Effector memory CD8-positive, alpha-beta T cell (primary cell): ENCODE measurements at regions not wholly inside any gene's neighbourhood (a gene's known extent, or its start where the extent isn't known, plus 50 kb on each side); places are given as distances from the start of the nearest gene placed in this dataset.
"Not testable (repeated sequence)": the region's sequence is repeated elsewhere in the genome, so short reads cannot be mapped to it uniquely, and the experiment has no call there.

Source experiments
- ATAC-seq: fragments of 150-1000 bp; cut with Tn5 transposase; replicated peaks from 2 replicates; pipeline ENCODE4 v1.10.0; 2021; ENCODE audit warnings: mild to moderate bottlenecking, moderate library complexity
- DNase-seq, 3 experiments: peaks; one replicate each; pipeline ENCODE4 v3.0.0; 2021
- H3K27ac Mint-ChIP-seq, 2 donors: one replicate each; pipeline ENCODE4 v1.8.0; 2022; ENCODE audit warnings: mild to moderate bottlenecking in 2 of 2, mixed read lengths in 2 of 2, moderate library complexity in 2 of 2
- H3K27me3 Mint-ChIP-seq, 2 donors: one replicate each; pipeline ENCODE4 v1.8.0; 2022; ENCODE audit warnings: mixed read lengths in 2 of 2
- H3K36me3 Mint-ChIP-seq: one replicate; pipeline ENCODE4 v1.8.0; 2022; ENCODE audit warnings: mild to moderate bottlenecking, moderate library complexity, mixed read lengths; ENCODE audit not compliant: insufficient read depth
- H3K4me1 Mint-ChIP-seq, 2 donors: one replicate each; pipeline ENCODE4 v1.8.0; 2022; ENCODE audit warnings: low read depth in 2 of 2, mixed read lengths in 2 of 2
- H3K4me3 Mint-ChIP-seq, 2 donors: one replicate each; pipeline ENCODE4 v1.8.0; 2022; ENCODE audit warnings: mild to moderate bottlenecking in 2 of 2, mixed read lengths in 2 of 2, moderate library complexity in 2 of 2
- H3K9me3 Mint-ChIP-seq, 2 donors: one replicate each; pipeline ENCODE4 v1.8.0; 2022; ENCODE audit warnings: mixed read lengths in 2 of 2

DNA sequence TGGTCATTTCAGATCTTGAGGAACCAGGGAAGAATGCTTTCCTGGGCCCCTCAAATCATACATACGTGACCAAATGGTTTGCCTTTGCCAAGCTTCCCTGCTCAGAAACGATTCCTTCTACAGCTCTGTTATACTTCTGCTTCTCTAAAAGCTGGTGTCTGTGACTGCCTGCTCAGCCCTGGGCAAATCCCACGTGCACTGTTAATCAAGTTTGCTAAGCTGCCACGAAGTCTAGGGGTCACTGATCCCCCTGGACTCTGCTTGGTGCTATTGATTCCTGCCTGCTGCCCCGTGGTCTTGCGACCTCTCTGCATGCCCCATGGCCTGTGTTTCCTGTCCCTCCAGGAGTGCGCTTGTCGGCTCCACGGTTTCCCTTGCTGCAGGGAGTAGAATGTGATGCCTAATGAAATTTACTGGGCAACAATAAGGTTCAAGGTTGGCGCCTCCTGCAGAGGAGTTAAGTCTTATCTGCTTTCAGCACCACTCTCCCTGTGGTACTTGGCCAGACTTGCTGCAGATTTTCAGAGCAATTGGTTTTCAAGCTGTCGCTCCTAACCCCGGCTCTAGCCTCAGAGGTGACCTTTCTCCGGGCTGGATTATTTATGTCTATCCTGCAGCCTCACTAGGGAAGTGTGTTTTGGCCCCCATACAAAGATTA is 201.6 kb upstream of the FZD8 start:
- ATAC-seq (no peak), DNase-seq (no peak)
- Mint-ChIP-seq H3K27me3 (no peaks in the 10 kb centered on the region), H3K4me3 (no peak overlapping the region), H3K36me3 (no peaks in the 10 kb centered on the region), H3K9me3 (peaks cover 3 to 6% of the 10 kb centered on the region in 2 donors), H3K27ac (no peak overlapping the region), H3K4me1 (no peaks in the 10 kb centered on the region)

DNA sequence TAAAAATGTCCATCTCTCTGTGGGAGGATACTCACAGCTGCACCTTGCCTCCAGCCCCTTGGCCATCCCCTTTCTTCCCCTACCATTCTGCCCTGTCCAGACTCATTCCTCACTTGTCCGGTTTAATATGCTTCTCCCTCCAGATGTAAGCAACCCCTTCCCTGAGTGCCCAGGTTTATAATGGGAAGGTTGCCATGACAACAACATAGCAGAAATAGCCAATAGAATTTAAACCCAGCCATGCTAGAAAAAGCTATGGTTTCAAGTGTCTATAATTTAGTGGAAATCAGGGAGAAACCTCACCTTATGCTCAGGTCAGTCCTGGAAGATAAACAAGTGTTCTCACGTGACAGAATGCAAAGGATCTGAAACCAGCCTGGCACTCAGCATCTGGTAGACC is 196.0 kb upstream of the FZD8 start:
- Mint-ChIP-seq H3K36me3 (no peaks in the 10 kb centered on the region), H3K4me1 (no peaks in the 10 kb centered on the region), H3K27me3 (no peaks in the 10 kb centered on the region), H3K4me3 (no peak overlapping the region), H3K27ac (no peak overlapping the region), H3K9me3 (peaks cover 5 to 13% of the 10 kb centered on the region in 2 donors)
- DNase-seq (no peak), ATAC-seq (no peak)

DNA sequence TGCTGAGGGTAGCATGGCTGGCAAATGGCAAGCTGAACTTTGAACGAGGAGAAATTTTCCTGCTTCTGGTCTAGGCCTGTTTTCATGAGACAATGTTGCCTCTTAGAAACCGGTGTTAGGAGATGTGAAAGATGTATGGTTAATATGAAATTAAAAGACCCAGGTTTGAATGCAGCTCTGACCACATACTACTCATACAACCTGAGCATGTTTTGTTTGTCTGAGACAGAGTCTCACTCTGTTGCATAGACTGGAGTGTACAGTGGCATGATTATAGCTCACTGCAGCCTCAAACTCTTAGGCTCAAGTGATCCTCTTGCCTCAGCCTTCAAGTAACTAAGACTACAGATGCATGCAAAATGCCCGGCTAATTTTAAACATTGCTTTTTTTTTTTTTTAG is 193.4 kb upstream of the FZD8 start:
- H3K4me3 Mint-ChIP-seq = no peak overlapping the region
- no peaks in the 10 kb centered on the region for H3K4me1 Mint-ChIP-seq
- no peaks in the 10 kb centered on the region for H3K27me3 Mint-ChIP-seq
- no peaks in the 10 kb centered on the region for H3K36me3 Mint-ChIP-seq
- no peak for DNase-seq
- no peak overlapping the region for H3K27ac Mint-ChIP-seq
- ATAC-seq = no peak
- H3K9me3 Mint-ChIP-seq = peaks cover 9 to 13% of the 10 kb centered on the region in 2 donors

DNA sequence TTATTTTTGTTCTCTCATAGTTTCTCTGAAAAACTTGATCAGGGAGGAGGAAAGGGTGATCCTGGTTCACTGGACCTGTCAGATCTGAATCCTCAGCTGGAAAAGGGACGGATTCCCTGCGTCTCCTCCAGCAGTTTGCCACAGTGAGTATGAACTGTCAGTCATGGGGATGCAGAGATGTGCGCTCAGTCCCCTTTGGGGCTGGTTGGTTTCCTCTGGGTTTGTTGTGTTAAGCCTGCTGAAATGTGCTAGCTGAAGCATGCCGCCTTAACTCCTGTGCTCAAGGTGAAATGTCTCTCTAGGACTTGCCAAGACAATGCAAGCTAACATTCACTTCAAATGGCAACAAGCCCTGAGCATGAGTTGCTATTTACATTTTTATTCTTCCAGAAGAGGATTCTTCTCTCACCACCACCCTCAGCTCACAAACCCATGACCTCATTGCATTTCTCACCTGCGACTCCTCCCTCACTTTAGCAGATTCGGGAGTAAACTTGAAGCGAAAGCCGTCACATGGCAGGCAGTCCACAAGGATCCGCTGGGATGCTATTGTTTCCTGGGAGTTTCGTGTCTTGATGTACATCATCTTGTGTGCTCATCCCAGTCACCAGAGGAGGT is 192.9 kb upstream of the FZD8 start:
- ATAC-seq = no peak
- Mint-ChIP-seq H3K4me3 (no peak overlapping the region), H3K27ac (no peak overlapping the region), H3K36me3 (no peaks in the 10 kb centered on the region), H3K4me1 (no peaks in the 10 kb centered on the region), H3K9me3 (peaks cover 9 to 13% of the 10 kb centered on the region in 2 donors), H3K27me3 (no peaks in the 10 kb centered on the region)
- DNase-seq = no peak

DNA sequence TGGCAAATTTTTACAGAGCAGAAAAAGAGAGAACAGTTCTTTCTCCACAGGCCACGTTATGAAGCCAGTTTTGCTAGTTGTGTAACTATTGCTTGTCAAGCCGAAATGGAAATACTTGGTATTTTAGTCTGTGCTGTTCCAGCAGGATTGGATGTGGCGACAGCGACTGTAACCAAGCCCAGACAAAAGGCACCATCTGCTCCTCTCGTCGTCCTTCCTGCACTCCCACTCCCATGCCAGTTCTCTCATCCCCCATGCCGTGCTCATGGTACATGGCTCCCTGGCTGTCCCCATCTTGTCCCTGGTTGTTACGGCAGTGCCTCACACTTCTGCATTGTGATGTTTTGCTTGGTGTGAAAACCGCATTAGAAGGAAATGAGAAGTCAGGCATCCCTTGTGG is 185.7 kb upstream of the FZD8 start:
- Mint-ChIP-seq H3K36me3 (peaks cover 4% of the 10 kb centered on the region), H3K4me3 (no peak overlapping the region), H3K4me1 (no peaks in the 10 kb centered on the region), H3K27me3 (no peaks in the 10 kb centered on the region), H3K9me3 (peaks cover 6 to 9% of the 10 kb centered on the region in 2 donors), H3K27ac (no peak overlapping the region)
- no peak for ATAC-seq
- no peak for DNase-seq

DNA sequence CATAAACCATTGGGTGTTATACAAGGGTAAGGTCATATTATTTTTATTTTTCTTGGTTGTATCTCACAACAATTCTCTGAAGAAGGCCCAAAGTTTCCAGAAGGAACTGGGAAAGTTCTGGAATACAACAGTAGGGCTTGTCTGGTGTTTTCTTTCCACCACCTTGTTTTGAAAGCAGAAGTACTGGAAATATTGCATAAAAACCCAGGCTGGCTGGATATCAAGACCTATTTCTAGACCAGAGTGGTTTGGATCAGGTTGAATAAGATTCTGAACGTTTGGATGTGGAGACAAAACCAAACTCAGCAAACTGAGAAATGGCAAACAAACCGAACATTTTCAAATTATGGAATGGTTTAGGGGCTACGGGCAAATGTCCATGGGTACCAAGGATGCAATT is 182.6 kb upstream of the FZD8 start:
- H3K4me3 Mint-ChIP-seq = no peak overlapping the region
- H3K27ac Mint-ChIP-seq = no peak overlapping the region
- H3K36me3 Mint-ChIP-seq = peaks cover 4% of the 10 kb centered on the region
- H3K4me1 Mint-ChIP-seq = no peaks in the 10 kb centered on the region
- peaks cover 0 to 7% of the 10 kb centered on the region in 2 donors for H3K9me3 Mint-ChIP-seq
- ATAC-seq (no peak), DNase-seq (no peak)
- H3K27me3 Mint-ChIP-seq = no peaks in the 10 kb centered on the region

DNA sequence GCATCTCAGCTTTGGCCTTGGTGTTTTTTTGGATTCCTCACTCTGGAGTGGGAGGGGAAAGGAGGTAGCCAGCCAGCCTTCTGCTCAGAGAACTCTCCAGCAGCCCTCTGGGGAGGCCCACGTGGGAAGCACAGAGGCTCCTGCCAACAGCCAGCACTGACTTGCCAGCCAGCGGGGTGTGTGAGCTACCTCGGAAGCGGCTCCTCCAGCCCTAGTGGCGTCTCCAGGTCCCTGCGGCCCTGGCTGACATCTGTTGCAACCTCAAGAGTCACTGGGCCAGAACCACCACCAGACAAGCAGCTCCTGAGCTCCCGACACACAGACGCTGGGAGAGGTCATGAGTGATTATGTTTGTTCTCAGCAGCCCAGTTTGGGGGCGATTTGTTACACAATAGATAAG is 180.2 kb upstream of the FZD8 start:
- Mint-ChIP-seq H3K9me3 (peaks cover 0 to 8% of the 10 kb centered on the region in 2 donors), H3K4me3 (no peak overlapping the region)

DNA sequence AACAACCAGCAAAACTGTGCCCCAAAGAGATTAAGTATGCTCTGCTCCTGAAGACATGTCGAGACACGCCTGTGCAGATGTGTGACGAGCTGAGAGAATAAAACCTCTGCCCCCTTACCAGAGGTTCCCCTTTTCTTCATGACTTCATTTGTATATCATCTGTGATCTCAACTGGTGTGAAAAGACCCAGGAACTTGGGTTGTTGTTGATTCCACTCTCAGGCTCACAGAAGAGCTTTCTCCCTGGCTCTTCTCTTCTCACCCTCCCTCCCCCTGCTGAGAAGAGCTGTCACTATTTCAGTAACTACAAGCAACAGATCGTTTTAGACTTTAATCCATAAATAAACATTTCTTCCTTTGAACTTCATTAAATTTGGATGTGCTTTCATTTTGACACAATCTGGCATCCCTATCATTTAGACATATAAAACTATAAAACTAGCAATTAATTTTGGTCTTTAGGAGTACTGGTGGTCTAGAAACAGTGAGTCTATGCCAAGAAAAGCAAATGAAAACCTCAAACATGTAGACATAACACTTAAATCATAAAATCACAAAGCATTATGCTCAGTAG is 179.3 kb upstream of the FZD8 start:
- no peaks in the 10 kb centered on the region for H3K4me1 Mint-ChIP-seq
- peaks cover 0 to 8% of the 10 kb centered on the region in 2 donors for H3K9me3 Mint-ChIP-seq
- no peak overlapping the region for H3K4me3 Mint-ChIP-seq
- DNase-seq (no peak), ATAC-seq (no peak)
- no peaks in the 10 kb centered on the region for H3K36me3 Mint-ChIP-seq
- no peaks in the 10 kb centered on the region for H3K27me3 Mint-ChIP-seq
- H3K27ac Mint-ChIP-seq = no peak overlapping the region

More for the DNA sequence above, 180.2 kb upstream of the FZD8 start:
- Mint-ChIP-seq H3K27ac (no peak overlapping the region), H3K27me3 (no peaks in the 10 kb centered on the region), H3K36me3 (no peaks in the 10 kb centered on the region), H3K4me1 (no peaks in the 10 kb centered on the region)
- no peak for DNase-seq
- no peak for ATAC-seq

DNA sequence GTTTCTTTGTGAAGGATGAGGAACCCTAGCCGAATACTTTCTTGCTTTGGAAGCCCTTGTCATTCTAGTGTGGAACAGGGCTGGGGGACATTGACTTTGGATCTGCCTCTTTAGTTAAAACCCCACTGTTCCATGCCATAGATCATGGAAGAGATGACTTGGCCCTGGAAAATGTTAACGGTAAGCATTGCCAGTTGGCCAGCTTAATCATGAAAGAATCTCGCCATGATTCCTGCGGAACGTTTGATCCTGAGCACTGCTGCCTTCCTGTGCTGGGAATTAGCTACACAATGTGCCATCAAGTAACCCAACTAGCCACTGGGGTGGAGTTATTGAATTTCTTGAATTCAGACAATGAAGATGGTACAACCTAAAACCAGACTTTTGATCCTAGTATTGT is 177.6 kb upstream of the FZD8 start:
- Mint-ChIP-seq H3K27ac (no peak overlapping the region), H3K4me3 (no peak overlapping the region), H3K27me3 (no peaks in the 10 kb centered on the region), H3K4me1 (no peaks in the 10 kb centered on the region), H3K36me3 (no peaks in the 10 kb centered on the region), H3K9me3 (peaks cover 0 to 10% of the 10 kb centered on the region in 2 donors)
- no peak for ATAC-seq
- no peak for DNase-seq

DNA sequence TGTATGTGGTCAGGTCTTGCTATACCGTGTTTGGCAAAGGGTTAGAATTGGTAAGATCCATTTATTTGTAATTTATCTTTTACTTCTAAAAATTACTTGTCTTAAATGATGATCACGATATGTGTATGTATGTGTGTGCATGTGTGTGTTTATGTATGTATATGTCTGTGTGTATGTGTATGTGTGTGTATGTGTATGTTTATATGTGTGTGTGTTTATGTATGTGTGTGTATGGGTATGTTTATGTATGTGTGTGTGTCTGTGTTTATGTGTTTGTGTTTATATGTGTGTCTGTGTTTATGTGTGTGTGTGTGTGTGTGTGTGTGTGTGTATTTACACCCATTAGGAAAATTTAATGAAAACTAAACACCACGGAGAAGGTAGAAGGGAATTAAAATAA is 176.9 kb upstream of the FZD8 start:
- no peak for DNase-seq
- no peaks in the 10 kb centered on the region for H3K36me3 Mint-ChIP-seq
- H3K4me1 Mint-ChIP-seq = no peaks in the 10 kb centered on the region
- no peak overlapping the region for H3K27ac Mint-ChIP-seq
- no peaks in the 10 kb centered on the region for H3K27me3 Mint-ChIP-seq
- ATAC-seq = no peak
- H3K9me3 Mint-ChIP-seq = peaks cover 0 to 11% of the 10 kb centered on the region in 2 donors
- H3K4me3 Mint-ChIP-seq = no peak overlapping the region

DNA sequence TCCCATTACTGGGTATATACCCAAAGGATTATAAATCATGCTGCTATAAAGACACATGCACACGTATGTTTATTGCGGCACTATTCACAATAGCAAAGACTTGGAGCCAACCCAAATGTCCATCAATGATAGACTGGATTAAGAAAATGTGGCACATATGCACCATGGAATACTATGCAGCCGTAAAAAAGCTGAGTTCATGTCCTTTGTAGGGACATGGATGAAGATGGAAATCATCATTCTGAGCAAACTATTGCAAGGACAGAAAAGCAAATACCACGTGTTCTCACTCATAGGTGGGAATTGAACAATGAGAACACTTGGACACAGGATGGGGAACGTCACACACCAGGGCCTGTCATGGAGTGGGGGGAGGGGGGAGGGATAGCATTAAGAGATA is 175.0 kb upstream of the FZD8 start:
- not testable (repeated sequence) for H3K27me3 Mint-ChIP-seq

DNA sequence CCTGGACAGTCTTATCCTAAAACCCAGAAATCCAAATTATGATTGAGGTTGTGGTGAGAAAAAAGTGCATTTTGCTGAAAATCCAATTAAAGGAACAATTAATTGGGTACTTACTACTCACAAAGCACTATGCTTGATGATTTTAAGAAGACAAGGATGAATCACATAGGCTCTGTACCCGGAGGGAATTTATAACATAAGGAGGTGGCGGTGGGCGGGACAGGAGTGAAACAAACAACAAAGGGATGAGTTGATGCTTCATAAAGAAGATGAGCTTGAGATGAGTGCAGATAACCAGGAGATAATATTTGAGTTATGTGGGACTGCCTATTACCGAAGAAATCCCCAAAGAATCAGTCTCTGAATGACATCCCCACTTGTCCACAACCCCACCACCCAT is 171.1 kb upstream of the FZD8 start:
- Mint-ChIP-seq H3K4me3 (no peak overlapping the region), H3K36me3 (no peaks in the 10 kb centered on the region), H3K9me3 (peaks cover 10 to 21% of the 10 kb centered on the region in 2 donors), H3K27ac (no peak overlapping the region), H3K4me1 (no peaks in the 10 kb centered on the region), H3K27me3 (no peaks in the 10 kb centered on the region)
- DNase-seq (no peak), ATAC-seq (no peak)

More for the DNA sequence above, 175.0 kb upstream of the FZD8 start:
- not testable (repeated sequence) for DNase-seq, H3K36me3 Mint-ChIP-seq, H3K4me1 Mint-ChIP-seq, H3K4me3 Mint-ChIP-seq, ATAC-seq, H3K27ac Mint-ChIP-seq
- H3K9me3 Mint-ChIP-seq = peaks cover 0 to 12% of the 10 kb centered on the region in 2 donors

DNA sequence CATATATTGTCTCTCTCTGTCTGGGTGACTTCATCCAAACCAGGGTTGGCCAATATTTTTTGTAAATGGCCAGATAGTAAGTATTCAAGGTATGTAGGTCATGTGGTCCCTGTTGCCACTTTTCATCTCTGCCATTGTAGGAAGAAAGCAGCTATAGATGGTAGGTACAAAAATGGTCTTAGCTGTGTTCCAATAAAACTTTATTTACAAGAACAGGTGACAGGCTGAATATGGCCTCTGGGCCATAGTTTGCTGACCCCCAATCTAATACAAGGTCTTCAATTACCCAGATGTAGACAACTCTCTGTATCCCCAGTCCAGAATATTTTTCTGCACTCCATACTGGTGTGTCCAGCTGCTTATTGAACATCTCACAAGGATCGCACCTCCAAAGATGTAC is 166.2 kb upstream of the FZD8 start:
- H3K4me3 Mint-ChIP-seq = no peak overlapping the region
- no peaks in the 10 kb centered on the region for H3K27me3 Mint-ChIP-seq
- DNase-seq (no peak), ATAC-seq (no peak)
- H3K27ac Mint-ChIP-seq = no peak overlapping the region
- H3K9me3 Mint-ChIP-seq = peaks cover 10 to 14% of the 10 kb centered on the region in 2 donors
- no peaks in the 10 kb centered on the region for H3K4me1 Mint-ChIP-seq
- H3K36me3 Mint-ChIP-seq = no peaks in the 10 kb centered on the region

DNA sequence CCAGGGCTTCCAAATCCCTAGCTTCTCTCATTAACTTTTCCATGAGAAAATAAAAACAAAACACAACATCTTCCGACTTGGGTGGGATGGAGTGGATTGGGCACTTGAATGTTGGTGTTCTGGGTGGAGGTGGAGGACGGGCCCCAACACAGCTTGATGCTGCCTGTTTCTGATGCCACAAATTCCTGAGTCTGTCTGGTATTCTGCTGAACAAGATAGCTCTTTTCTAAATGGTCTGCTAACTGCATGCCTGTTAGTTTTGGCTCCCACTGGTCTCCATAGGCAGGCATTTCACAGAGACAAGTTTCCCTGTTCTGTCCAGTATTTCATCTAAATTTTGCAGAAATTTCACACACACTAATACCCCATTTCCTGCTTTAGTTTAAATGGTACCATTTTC is 160.9 kb upstream of the FZD8 start:
- Mint-ChIP-seq H3K9me3 (no peaks in the 10 kb centered on the region), H3K27me3 (no peaks in the 10 kb centered on the region), H3K4me1 (no peaks in the 10 kb centered on the region), H3K36me3 (no peaks in the 10 kb centered on the region), H3K4me3 (no peak overlapping the region), H3K27ac (no peak overlapping the region)
- DNase-seq (no peak), ATAC-seq (no peak)
